Fibroblast of the aortic adventitia (primary cell): ENCODE measurements at regions not wholly inside any gene's neighbourhood (a gene's known extent, or its start where the extent isn't known, plus 50 kb on each side); places are given as distances from the start of the nearest gene placed in this dataset. TPM values are rescaled to one million over a fixed set of nuclear protein-coding genes. Genes with fewer than 3 reads are reported as not detected.

Source experiments
- DNase-seq: peaks from one replicate; pipeline ENCODE4 v3.0.0-alpha.2; 2010; ENCODE audit warnings: low read depth
- H3K4me3 ChIP-seq: 2 replicates; pipeline ENCODE4 v1.5.1; 2011; ENCODE audit warnings: low read depth, mild to moderate bottlenecking, control low read depth, low read length, moderate library complexity
- CTCF ChIP-seq: IDR thresholded peaks from 2 replicates; pipeline ENCODE4 v1.5.1; 2011; ENCODE audit warnings: mild to moderate bottlenecking, low read length, control low read depth, inconsistent platforms; ENCODE audit not compliant: insufficient read depth
- small RNA-seq: library from RNA; depleted of rRNA; stranded (forward); fragments of <200 nt; gene quantifications from one replicate; pipeline ENCODE3, GENCODE V24; 2012

- no peak overlapping the region for H3K4me3 ChIP-seq
- DNase-seq = no peak
- TF ChIP-seq CTCF = no peak
Measured at GRCh38 chr2:221350616-221351015, 221.5 kb downstream of the EPHA4 start.

- TF ChIP-seq CTCF = no peak
- no peak for DNase-seq
- H3K4me3 ChIP-seq = no peak overlapping the region
Measured at GRCh38 chr2:221353201-221353600, 218.9 kb downstream of the EPHA4 start.

- no peak for DNase-seq
Measured at GRCh38 chr2:221360312-221360711, 211.8 kb downstream of the EPHA4 start.

GRCh38 chr2:221360742-221361141 is 211.4 kb downstream of the EPHA4 start:
- no peak overlapping the region for H3K4me3 ChIP-seq
- peak; percentile 42 for DNase-seq
- no peak for TF ChIP-seq CTCF

More at GRCh38 chr2:221360312-221360711, 211.8 kb downstream of the EPHA4 start:
- TF ChIP-seq CTCF = no peak
- no peak overlapping the region for H3K4me3 ChIP-seq

DNA sequence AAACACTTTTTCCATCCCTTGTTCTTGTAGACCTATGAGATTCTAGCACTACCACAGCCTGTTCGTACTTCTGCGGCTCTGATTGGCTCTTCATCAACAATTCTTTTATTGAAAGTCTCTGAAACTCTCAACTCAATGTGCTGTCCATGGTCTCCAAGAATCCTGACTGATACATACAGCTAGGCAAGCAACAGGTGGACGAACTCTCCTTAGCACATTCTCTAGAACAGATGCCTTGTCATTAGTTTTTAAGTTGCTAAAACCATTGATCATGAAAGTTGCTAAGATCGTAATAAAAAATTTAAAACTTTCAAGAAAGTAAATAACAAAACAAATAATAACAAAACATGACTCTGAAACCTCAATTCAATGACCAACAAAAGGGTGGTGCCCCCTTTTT is 210.5 kb downstream of the EPHA4 start:
- TF ChIP-seq CTCF = no peak
- no peak for DNase-seq
- no peak overlapping the region for H3K4me3 ChIP-seq

GRCh38 chr2:221364672-221365071 is 207.4 kb downstream of the EPHA4 start:
- no peak for TF ChIP-seq CTCF
- H3K4me3 ChIP-seq = no peak overlapping the region
- no peak for DNase-seq

Small RNA genes lying in the stretch of these regions (small RNA-seq; reads per million reads assigned to genes)
- gene AC011233.1 (not detected), gene MIR4268 (not detected)
